OCI-LY3 (cell line): ENCODE measurements at regions not wholly inside any gene's neighbourhood (a gene's known extent, or its start where the extent isn't known, plus 50 kb on each side); places are given as distances from the start of the nearest gene placed in this dataset.

Experiments used
- EZH2phosphoT487 ChIP-seq: fragments of 200-600 bp; shearing (Covaris generic); IDR thresholded peaks from 2 replicates; pipeline ENCODE4 v1.6.1; 2018; ENCODE audit warnings: antibody characterized with exemption, mixed run types, low read depth
- TF ChIP-seq, protein P1 (sequence below): fragments of 200-600, 300-600 bp; sonication (generic); IDR thresholded peaks from 2 replicates; pipeline ENCODE4 v1.5.1; 2014; ENCODE audit warnings: antibody characterized with exemption, low read length, low read depth

DNA sequence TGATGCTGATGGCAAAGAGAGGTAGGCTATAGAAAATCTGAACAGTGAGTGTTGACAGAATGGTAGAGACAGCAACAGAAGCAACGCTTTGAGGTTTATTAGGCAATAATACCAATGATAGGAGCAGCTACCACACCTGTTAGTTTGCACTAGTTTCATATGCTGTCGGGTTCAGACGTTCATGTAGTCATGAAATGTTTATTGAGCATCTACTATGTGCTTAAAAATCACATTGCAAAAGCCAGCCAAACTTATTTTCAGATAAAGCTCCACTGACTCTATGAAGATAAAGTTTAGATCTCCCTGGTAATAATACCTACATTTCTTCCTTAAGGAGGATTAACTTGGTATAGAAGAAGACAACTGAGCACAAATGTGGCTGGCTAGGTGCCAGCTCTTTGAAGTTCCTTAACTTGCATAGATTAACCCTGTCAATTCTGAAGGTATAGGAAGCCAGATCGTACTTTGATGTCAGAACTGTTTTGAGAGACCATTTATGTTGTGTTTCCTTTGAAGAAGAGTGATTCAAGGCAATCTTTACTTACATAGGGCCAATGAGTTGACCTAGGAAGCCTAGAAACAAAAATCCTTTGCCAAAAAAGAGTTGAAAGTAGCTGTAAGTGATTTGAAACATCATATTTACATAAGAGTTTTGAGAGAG lies 71.5 kb downstream of the DISP1 start:
- TF ChIP-seq, protein P1, sequence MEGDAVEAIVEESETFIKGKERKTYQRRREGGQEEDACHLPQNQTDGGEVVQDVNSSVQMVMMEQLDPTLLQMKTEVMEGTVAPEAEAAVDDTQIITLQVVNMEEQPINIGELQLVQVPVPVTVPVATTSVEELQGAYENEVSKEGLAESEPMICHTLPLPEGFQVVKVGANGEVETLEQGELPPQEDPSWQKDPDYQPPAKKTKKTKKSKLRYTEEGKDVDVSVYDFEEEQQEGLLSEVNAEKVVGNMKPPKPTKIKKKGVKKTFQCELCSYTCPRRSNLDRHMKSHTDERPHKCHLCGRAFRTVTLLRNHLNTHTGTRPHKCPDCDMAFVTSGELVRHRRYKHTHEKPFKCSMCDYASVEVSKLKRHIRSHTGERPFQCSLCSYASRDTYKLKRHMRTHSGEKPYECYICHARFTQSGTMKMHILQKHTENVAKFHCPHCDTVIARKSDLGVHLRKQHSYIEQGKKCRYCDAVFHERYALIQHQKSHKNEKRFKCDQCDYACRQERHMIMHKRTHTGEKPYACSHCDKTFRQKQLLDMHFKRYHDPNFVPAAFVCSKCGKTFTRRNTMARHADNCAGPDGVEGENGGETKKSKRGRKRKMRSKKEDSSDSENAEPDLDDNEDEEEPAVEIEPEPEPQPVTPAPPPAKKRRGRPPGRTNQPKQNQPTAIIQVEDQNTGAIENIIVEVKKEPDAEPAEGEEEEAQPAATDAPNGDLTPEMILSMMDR, result no peak
- no peak for TF ChIP-seq EZH2phosphoT487
